Smooth muscle cell (in vitro differentiated cells): ENCODE measurements at regions not wholly inside any gene's neighbourhood (a gene's known extent, or its start where the extent isn't known, plus 50 kb on each side); places are given as distances from the start of the nearest gene placed in this dataset.

Experiments used
- DNase-seq: peaks from one replicate; lab custom pipeline; 2025; ENCODE audit not compliant: unreplicated experiment; lab: John Stamatoyannopoulos, UW
- H2AFZ ChIP-seq: fragments of 200-600 bp; sonication (generic); 2 replicates; pipeline ENCODE4 v1.6.0; 2016; ENCODE audit warnings: antibody characterized with exemption, low read depth, mild to moderate bottlenecking
- H3F3A ChIP-seq: fragments of 200-600 bp; sonication (generic); 2 replicates; pipeline ENCODE4 v1.6.0; 2017; ENCODE audit warnings: antibody characterized with exemption, low read depth
- H3K27ac ChIP-seq: fragments of 200-600 bp; sonication (generic); 2 replicates; pipeline ENCODE4 v1.5.1; 2016; ENCODE audit warnings: low read depth, mild to moderate bottlenecking
- H3K27me3 ChIP-seq: fragments of 200-600 bp; sonication (generic); 2 replicates; pipeline ENCODE4 v1.6.1; 2016; ENCODE audit warnings: low read depth, mild to moderate bottlenecking
- H3K36me3 ChIP-seq: fragments of 200-600 bp; sonication (generic); 2 replicates; pipeline ENCODE4 v1.5.1; 2016; ENCODE audit warnings: low read depth
- H3K4me1 ChIP-seq: fragments of 200-600 bp; sonication (generic); 2 replicates; pipeline ENCODE4 v1.5.1; 2016; ENCODE audit warnings: low read depth
- H3K4me2 ChIP-seq: fragments of 200-600 bp; sonication (generic); 2 replicates; pipeline ENCODE4 v1.6.0; 2016; ENCODE audit warnings: mild to moderate bottlenecking
- H3K4me3 ChIP-seq: fragments of 200-600 bp; sonication (generic); 2 replicates; pipeline ENCODE4 v1.5.1; 2016; ENCODE audit warnings: mild to moderate bottlenecking
- H3K79me2 ChIP-seq: fragments of 200-600 bp; sonication (generic); 2 replicates; pipeline ENCODE4 v1.6.0; 2016; ENCODE audit warnings: low read depth, mild to moderate bottlenecking
- H3K9ac ChIP-seq: fragments of 200-600 bp; sonication (generic); 2 replicates; pipeline ENCODE4 v1.6.0; 2016; ENCODE audit warnings: low read depth
- H3K9me3 ChIP-seq: fragments of 200-600 bp; sonication (generic); replicated peaks from 2 replicates; pipeline ENCODE4 v1.5.1; 2016; ENCODE audit warnings: low read depth
- H4K20me1 ChIP-seq: fragments of 200-600 bp; sonication (generic); 2 replicates; pipeline ENCODE4 v1.6.0; 2016; ENCODE audit warnings: low read depth
- CTCF ChIP-seq: fragments of 200-600 bp; sonication (generic); IDR thresholded peaks from 2 replicates; pipeline ENCODE4 v1.5.1; 2017; ENCODE audit warnings: borderline replicate concordance, mild to moderate bottlenecking, antibody characterized with exemption; ENCODE audit not compliant: insufficient read depth, poor library complexity, severe bottlenecking
- WGBS: methylation state at CpG from one replicate; pipeline ENCODE4 v1.1.7; 2016; ENCODE audit warnings: low lambda C conversion rate; 5-methylcytosine and 5-hydroxymethylcytosine counted together

GRCh38 chr17:21525464-21526130, 149.4 kb downstream of the KCNJ12 start:
- no peaks in the 10 kb centered on the region for H3K27me3 ChIP-seq
- no peak overlapping the region for H3K27ac ChIP-seq
- H3K4me1 ChIP-seq, result no peaks in the 10 kb centered on the region
- no peak for TF ChIP-seq CTCF
- H3K4me2 ChIP-seq, result no peak overlapping the region
- H3K9ac ChIP-seq, result no peak overlapping the region
- H3K36me3 ChIP-seq, result no peaks in the 10 kb centered on the region
- WGBS, result 77% methylated on average over 8 of the region's 8 CpGs
- H3K9me3 ChIP-seq, result no peaks in the 10 kb centered on the region
- H3K79me2 ChIP-seq, result no peaks in the 10 kb centered on the region
- H2AFZ ChIP-seq, result no peak overlapping the region
- H3K4me3 ChIP-seq, result no peak overlapping the region
- no peaks in the 10 kb centered on the region for H4K20me1 ChIP-seq
- H3F3A ChIP-seq, result no peaks in the 10 kb centered on the region
- DNase-seq, result no peak

GRCh38 chr17:21528031-21528695, 152.0 kb downstream of the KCNJ12 start:
- H3K36me3 ChIP-seq, result no peaks in the 10 kb centered on the region
- H3K4me2 ChIP-seq, result no peak overlapping the region
- H3K27me3 ChIP-seq, result no peaks in the 10 kb centered on the region
- no peaks in the 10 kb centered on the region for H4K20me1 ChIP-seq
- no peak overlapping the region for H3K4me3 ChIP-seq
- 90% methylated on average over 9 of the region's 9 CpGs for WGBS
- H3K27ac ChIP-seq, result no peak overlapping the region
- no peaks in the 10 kb centered on the region for H3K79me2 ChIP-seq
- no peaks in the 10 kb centered on the region for H3F3A ChIP-seq
- TF ChIP-seq CTCF, result no peak
- no peaks in the 10 kb centered on the region for H3K4me1 ChIP-seq
- H2AFZ ChIP-seq, result no peak overlapping the region
- DNase-seq, result no peak
- H3K9me3 ChIP-seq, result no peaks in the 10 kb centered on the region
- H3K9ac ChIP-seq, result no peak overlapping the region

- no peak overlapping the region for H3K4me2 ChIP-seq
- H3F3A ChIP-seq, result no peaks in the 10 kb centered on the region
- H3K4me3 ChIP-seq, result no peak overlapping the region
- no peaks in the 10 kb centered on the region for H3K36me3 ChIP-seq
- no peak for DNase-seq
- no peaks in the 10 kb centered on the region for H3K4me1 ChIP-seq
- 80% methylated on average over 5 of the region's 5 CpGs for WGBS
- no peak overlapping the region for H3K27ac ChIP-seq
- no peaks in the 10 kb centered on the region for H4K20me1 ChIP-seq
- H2AFZ ChIP-seq, result no peak overlapping the region
- no peaks in the 10 kb centered on the region for H3K9me3 ChIP-seq
- no peak overlapping the region for H3K9ac ChIP-seq
- H3K27me3 ChIP-seq, result no peaks in the 10 kb centered on the region
- no peaks in the 10 kb centered on the region for H3K79me2 ChIP-seq
- no peak for TF ChIP-seq CTCF
Observed at GRCh38 chr17:21530311-21530710, 154.2 kb downstream of the KCNJ12 start.

GRCh38 chr17:21530841-21531240, 154.7 kb downstream of the KCNJ12 start:
- Histone ChIP-seq H3K9ac (no peak overlapping the region), H3K4me3 (no peak overlapping the region), H3K36me3 (no peaks in the 10 kb centered on the region), H2AFZ (no peak overlapping the region), H3K9me3 (no peaks in the 10 kb centered on the region), H3K27ac (no peak overlapping the region), H3F3A (no peaks in the 10 kb centered on the region), H4K20me1 (no peaks in the 10 kb centered on the region), H3K4me2 (no peak overlapping the region), H3K79me2 (no peaks in the 10 kb centered on the region), H3K27me3 (no peaks in the 10 kb centered on the region), H3K4me1 (no peaks in the 10 kb centered on the region)
- no peak for DNase-seq
- WGBS, result 82% methylated on average over 9 of the region's 9 CpGs
- TF ChIP-seq CTCF, result no peak
